Stimulated activated CD8-positive, alpha-beta memory T cell treated with anti-CD3 and anti-CD28 coated beads, Interleukin-15, amount 100 ng/mL, for 48 hours (primary cell): ENCODE measurements at regions not wholly inside any gene's neighbourhood (a gene's known extent, or its start where the extent isn't known, plus 50 kb on each side); places are given as distances from the start of the nearest gene placed in this dataset.
"Not testable (repeated sequence)": the region's sequence is repeated elsewhere in the genome, so short reads cannot be mapped to it uniquely, and the experiment has no call there.

ENCODE experiments used
- DNase-seq, 2 donors: peaks; one replicate each; pipeline ENCODE4 v3.0.0-alpha.2; 2020; ENCODE audit warnings: low read depth in 2 of 2

DNA sequence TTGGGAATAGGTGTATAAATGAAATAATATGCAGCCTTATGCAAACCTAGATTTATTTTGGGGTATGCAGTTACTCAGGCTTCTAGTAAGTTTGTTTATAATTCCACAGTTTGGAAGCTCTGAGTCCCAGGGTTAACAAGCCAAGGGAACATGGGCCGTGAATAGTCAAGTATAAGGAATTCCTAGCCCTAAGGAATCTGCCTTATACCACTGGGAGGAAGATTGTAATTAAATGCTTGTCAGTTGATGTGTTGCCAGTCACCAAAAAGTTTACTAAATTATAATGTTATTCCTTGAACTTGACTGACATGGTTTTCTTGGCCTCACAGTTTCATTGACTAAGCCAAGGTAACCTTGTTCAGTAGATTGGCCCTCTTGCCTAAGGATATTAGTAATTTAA is 72.4 kb upstream of the SGO1 start:
- DNase-seq: no peak

DNA sequence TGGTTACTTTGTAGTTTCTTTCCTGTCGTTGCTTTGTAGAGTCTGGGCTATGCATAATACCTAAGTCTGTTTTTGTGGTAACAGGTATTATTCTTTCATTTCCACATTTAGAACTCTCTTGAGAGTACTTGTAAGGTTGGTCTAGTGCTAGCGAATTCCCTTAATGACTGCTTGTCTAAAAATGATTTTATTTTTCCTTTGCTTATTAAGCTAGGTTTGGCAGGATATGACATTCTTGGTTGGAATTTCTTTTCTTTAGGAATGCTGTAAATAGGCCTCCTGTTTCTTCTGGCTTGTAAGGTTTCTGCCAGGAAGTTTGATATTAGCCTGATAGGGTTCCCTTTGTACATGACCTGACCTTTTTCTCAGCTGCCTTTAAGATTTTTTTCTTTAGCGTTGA is 70.1 kb upstream of the SGO1 start:
- DNase-seq: no peak

DNA sequence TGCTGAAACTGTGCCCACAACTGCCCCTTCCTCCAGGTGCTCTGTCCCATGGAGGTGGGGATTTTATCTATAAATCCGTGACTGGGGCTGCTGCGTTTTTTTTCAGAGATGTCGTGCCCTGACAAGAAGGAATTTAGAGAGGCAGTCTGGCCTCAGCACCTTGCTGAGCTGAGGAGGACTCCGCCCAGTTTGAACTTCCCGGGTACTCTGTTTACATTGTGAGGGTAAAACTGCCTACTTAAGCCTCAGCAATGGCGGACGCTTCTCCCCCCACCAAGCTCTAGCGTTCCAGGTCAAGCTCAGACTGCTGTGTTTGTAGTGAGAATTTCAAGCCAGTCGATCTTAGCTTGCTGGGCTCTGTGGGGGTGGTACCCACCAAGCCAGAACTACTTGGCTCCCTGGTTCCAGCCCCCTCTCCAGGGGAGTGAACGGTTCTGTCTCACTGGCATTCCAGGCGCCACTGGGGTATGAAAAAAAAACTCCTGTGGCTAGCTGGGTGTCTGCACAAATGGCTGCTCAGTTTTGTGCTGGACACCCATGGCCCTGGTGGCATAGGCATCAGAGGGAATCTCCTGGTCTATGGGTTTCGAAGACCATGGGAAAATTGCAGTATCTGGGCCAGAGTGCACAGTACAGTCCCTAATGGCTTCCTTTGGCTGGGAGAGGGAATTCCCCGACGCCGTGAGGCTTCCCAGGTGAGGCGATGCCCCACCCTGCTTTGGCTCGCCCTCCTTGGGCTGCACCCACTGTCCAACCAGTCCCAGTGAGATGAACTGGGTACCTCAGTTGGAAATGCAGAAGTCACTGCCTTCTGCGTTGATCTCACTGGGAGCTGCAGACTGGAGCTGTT is 68.5 kb upstream of the SGO1 start:
- DNase-seq: no peak

DNA sequence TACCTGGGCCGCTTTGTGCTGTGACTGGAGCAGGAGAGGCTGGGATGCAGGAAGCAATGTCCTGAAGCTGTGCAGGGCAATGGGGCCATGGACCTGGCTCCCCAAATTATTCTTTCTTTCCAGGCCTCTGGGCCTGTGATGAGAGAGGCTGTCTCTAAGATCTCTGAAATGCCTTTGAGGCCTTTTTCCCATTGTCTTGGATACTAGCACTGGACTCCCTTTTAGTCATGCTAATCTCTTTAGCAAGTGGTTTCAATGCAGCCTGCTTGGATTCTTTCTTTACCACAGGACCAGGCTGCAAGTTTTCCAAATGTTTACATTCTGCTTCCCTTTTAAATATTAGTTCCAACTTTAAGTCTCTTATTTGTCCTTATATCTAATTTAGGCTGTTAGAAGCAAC is 64.8 kb upstream of the SGO1 start:
- no peak for DNase-seq

DNA sequence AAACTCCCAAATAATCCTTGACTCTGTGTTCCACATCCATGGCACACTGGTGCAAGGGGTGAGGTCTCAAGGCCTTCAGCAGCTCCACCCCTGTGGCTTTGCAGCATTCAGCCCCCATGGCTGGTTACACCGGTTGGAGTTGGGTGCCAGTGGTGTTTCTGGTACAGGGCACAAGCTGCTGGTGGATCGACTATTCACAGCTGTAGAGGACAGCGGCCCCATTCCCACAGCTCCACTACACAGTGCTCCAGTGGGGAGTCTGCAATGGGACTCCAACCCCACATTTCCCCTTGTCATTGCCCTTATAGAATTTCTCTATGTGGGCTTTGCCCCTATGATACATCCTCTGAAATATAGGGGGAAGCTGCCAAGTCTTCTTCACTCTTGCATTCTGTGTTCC is 64.3 kb upstream of the SGO1 start:
- no peak for DNase-seq

DNA sequence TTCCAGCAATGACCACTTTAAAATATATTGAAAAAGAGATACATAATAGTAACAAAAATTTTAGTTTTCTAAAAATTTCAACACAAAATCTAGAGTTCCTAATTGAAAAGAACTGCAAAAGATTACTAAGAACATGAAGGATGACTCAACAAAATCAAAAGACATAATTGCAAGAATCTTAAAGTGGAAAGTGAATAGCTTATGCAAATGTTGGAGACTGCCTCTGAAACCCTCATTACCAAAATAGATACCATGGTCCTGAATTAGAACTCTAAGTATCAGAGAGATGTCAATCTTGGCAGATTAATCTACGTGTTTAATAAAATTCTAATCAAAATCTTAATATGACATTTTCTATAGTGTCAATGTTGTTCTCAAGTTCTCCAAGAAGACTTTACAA is 60.7 kb upstream of the SGO1 start:
- no peak for DNase-seq

DNA sequence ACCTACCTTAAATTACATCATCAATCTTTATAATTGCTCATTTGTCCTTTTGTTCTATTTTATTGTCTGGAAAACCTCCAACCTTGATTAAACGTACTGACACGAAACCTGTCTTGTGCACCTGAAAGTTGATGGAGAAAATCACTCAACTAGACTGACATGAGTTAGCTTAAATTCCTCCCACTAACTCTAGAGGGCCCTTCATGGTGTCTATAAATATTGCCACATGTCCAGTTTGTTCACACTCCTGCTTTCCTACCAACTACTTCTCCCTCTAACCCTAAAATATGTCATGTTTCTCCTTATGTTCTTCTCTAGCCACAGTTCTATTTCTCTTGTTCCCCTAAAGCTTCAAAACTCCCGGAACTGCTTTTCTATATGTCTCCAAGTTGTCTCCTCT is 59.8 kb upstream of the SGO1 start:
- no peak for DNase-seq

DNA sequence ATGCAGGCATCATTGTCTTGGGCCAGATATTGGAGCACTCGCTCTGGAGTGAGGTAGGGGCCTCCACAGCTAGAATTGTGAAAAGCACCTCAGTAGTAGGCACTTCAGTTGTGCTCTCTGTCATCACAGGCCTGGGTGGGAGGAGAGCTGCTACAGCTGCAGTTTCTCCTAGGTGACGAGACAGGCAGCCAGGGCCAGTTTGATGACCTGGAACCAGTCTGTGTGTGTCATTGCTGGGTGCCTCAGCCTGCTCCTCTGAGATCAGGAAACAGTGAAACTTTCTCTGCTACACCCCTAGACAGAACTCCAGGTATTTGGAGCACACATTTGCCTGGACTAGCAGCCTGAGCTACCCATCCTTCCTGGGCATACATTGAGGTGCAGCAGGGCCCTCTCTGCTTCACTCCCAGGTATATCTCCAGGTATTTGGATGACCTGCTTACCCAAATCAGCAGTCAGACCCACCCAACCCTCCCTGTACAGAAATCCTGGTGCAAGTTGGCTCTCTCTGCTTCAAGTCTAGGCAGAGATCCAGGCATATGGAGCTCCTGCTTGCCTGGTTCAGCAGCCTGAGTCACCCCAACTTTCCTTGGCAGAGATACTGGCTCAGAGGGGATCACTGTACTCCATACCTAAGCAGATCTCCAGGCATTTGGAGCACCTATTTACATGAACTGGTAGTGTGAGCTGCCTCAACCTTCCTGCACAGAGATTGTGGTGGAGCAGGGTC is 54.3 kb upstream of the SGO1 start:
- DNase-seq: no peak

DNA sequence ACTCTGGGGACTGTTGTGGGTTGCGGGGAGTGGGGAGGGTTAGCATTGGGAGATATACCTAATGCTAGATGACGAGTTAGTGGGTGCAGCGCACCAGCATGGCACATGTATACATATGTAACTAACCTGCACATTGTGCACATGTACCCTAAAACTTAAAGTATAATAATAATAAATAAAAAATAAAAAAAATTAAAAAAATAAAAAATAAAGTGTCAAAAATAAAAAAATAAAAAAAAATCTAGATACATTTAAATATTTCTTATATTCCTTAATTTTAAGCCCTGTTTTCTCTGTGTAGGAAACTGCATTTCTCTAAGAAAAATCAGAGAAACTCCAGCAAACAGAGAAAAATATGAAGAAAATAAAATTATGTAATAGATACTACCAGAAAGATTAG is 52.2 kb upstream of the SGO1 start:
- not testable (repeated sequence) for DNase-seq

DNA sequence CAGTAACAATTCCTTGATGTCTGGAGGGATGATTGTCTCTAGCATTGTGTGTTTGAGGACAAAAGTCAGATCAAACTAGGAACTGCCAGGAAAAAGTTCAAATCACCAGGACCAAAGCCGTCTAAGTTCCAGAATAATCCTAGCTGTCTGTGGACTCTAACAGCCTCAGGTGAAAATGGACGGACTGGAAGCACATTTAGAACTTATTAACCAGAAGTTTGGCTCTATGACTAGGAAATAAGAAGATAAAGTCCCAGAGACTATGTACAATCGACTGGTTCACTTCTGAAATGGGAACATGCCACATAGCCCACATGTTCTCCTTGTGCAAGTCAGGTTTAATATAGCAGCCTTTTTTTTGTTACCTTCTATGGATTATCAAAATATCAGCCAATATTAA is 50.6 kb upstream of the SGO1 start:
- no peak for DNase-seq
